A673 (cell line): ENCODE measurements at regions not wholly inside any gene's neighbourhood (a gene's known extent, or its start where the extent isn't known, plus 50 kb on each side); places are given as distances from the start of the nearest gene placed in this dataset.

Experiments
- BruUV-seq: library from RNA; stranded (reverse); fragments of 400-500 nt; replicated peaks from 2 replicates; lab custom pipeline; 2021; lab: Mats Ljungman, UMichigan
- CTCF ChIA-PET: fragments of 300-600 bp; sonication (Branson Sonifier 250); formaldehyde crosslinking; loops from one replicate; lab custom pipeline; 2022; ENCODE audit warnings: antibody characterized with exemption; lab: Charles Lee
- POLR2A ChIA-PET: fragments of 300-600 bp; sonication (Branson Sonifier 250); formaldehyde crosslinking; loops from one replicate; lab custom pipeline; 2022; ENCODE audit warnings: antibody characterized with exemption; ENCODE audit not compliant: low non-redundant PET; lab: Charles Lee
- DNase-seq: peaks from one replicate; pipeline ENCODE4 v3.0.0-alpha.2; 2015; ENCODE audit warnings: low spot score
- H3K27ac ChIP-seq: fragments of 200-600 bp; sonication (generic); 2 replicates; pipeline ENCODE4 v1.5.1; 2016; ENCODE audit warnings: mixed run types, low read depth, mild to moderate bottlenecking, mixed read lengths, antibody characterized with exemption, low read length; ENCODE audit not compliant: poor library complexity, severe bottlenecking
- H3K27me3 ChIP-seq: fragments of 200-600 bp; sonication (generic); replicated peaks from 2 replicates; pipeline ENCODE4 v1.6.1; 2017; ENCODE audit warnings: mixed run types, low read depth, mild to moderate bottlenecking, mixed read lengths, antibody characterized with exemption, low read length; ENCODE audit not compliant: insufficient read depth, poor library complexity
- H3K36me3 ChIP-seq: fragments of 200-600 bp; sonication (generic); 2 replicates; pipeline ENCODE4 v1.6.1; 2016; ENCODE audit warnings: mixed run types, mild to moderate bottlenecking, mixed read lengths, antibody characterized with exemption, low read length; ENCODE audit not compliant: insufficient read depth, poor library complexity, severe bottlenecking
- H3K4me1 ChIP-seq: fragments of 200-600 bp; sonication (generic); 2 replicates; pipeline ENCODE4 v1.6.1; 2017; ENCODE audit warnings: mixed run types, mild to moderate bottlenecking, mixed read lengths, antibody characterized with exemption, low read length; ENCODE audit not compliant: insufficient read depth, poor library complexity, severe bottlenecking
- H3K4me3 ChIP-seq: fragments of 200-600 bp; sonication (generic); 2 replicates; pipeline ENCODE4 v1.5.1; 2016; ENCODE audit warnings: low read depth, mixed run types, mild to moderate bottlenecking, mixed read lengths, low read length; ENCODE audit not compliant: poor library complexity, severe bottlenecking
- H3K9me3 ChIP-seq: fragments of 200-600 bp; sonication (generic); 2 replicates; pipeline ENCODE4 v1.6.1; 2016; ENCODE audit warnings: mixed run types, low read depth, mild to moderate bottlenecking, mixed read lengths, antibody characterized with exemption, low read length; ENCODE audit not compliant: poor library complexity, severe bottlenecking
- EZH2 ChIP-seq: fragments of 200-600 bp; sonication (generic); IDR thresholded peaks from 2 replicates; pipeline ENCODE4 v1.6.1; 2017; ENCODE audit warnings: borderline replicate concordance, low read depth, mild to moderate bottlenecking, mixed read lengths, antibody characterized with exemption, low read length; ENCODE audit not compliant: poor library complexity, severe bottlenecking
- intact Hi-C: fragments of 100-400 bp; cut with micrococcal nuclease; formaldehyde crosslinking; loops from one replicate; pipeline ENCODE4 v1.10.0; 2022; ENCODE audit not compliant: unreplicated experiment
- TF ChIP-seq, protein P1 (sequence below): fragments of 300-800, 200-600 bp; sonication (generic); conservative IDR thresholded peaks from 2 replicates; pipeline ENCODE4 v1.5.1; 2017; ENCODE audit warnings: low read depth, mild to moderate bottlenecking, antibody characterized with exemption, low read length, moderate library complexity, mixed read lengths

DNA sequence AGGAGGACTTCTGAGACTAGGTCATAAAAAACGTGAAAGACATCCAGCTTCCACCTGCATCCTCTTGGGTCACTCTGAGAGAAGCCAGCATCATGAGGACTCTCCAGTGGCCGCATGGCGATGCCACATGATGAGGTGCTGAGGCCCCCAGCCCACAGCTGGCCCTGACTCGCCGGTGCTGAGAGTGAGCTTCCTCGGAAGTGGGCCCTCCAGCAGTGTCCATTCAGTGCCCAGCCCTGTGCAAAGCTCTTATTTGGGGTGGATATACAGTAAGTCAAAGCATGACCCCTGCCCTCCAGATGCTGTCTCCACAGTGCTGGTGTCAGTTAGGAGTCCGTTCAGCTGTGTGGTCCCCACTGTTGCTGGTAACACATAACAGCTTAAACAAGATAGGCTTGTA lies 93.6 kb upstream of the CHST15 start:
- H3K4me3 ChIP-seq = no peak overlapping the region
- H3K4me1 ChIP-seq = no peaks in the 10 kb centered on the region
- peaks cover 12% of the 10 kb centered on the region for H3K27me3 ChIP-seq
- H3K9me3 ChIP-seq = no peaks in the 10 kb centered on the region
- intact Hi-C loops = no loop called here
- CTCF ChIA-PET = no interaction called here
- TF ChIP-seq, protein P1, sequence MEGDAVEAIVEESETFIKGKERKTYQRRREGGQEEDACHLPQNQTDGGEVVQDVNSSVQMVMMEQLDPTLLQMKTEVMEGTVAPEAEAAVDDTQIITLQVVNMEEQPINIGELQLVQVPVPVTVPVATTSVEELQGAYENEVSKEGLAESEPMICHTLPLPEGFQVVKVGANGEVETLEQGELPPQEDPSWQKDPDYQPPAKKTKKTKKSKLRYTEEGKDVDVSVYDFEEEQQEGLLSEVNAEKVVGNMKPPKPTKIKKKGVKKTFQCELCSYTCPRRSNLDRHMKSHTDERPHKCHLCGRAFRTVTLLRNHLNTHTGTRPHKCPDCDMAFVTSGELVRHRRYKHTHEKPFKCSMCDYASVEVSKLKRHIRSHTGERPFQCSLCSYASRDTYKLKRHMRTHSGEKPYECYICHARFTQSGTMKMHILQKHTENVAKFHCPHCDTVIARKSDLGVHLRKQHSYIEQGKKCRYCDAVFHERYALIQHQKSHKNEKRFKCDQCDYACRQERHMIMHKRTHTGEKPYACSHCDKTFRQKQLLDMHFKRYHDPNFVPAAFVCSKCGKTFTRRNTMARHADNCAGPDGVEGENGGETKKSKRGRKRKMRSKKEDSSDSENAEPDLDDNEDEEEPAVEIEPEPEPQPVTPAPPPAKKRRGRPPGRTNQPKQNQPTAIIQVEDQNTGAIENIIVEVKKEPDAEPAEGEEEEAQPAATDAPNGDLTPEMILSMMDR = no peak
- TF ChIP-seq EZH2 = no peak
- no peak overlapping the region for H3K27ac ChIP-seq
- POLR2A ChIA-PET = no interaction called here
- no peak for DNase-seq
- H3K36me3 ChIP-seq = no peaks in the 10 kb centered on the region
- BruUV-seq = no TSS peak

DNA sequence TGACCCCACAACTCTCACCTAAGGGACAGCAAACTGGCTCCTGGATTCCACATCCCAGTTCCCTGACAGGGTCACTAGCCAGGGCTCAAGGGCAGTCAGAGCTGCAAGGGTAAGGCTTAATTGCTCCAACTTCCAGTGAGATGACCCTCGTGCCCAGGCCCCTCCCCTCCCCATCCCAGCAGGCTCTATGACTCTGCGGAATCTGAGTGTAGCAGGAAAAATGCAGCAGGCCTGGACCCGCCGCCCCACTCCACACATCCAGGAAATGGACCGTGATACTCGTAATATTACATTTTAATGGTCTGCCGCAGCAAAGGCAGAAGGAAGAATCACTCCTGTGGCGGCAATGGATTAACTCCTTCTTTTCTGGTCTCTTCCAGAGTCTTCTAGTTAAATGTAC lies 91.7 kb upstream of the CHST15 start:
- BruUV-seq = no TSS peak
- H3K27ac ChIP-seq = no peak overlapping the region
- H3K36me3 ChIP-seq = no peaks in the 10 kb centered on the region
- intact Hi-C loops = no loop called here
- TF ChIP-seq, protein P1 = no peak
- no peak for TF ChIP-seq EZH2
- no peaks in the 10 kb centered on the region for H3K9me3 ChIP-seq
- no peaks in the 10 kb centered on the region for H3K4me1 ChIP-seq
- ChIA-PET POLR2A (no interaction called here), CTCF (no interaction called here)
- H3K4me3 ChIP-seq = no peak overlapping the region
- no peak for DNase-seq
- peaks cover 3% of the 10 kb centered on the region for H3K27me3 ChIP-seq

DNA sequence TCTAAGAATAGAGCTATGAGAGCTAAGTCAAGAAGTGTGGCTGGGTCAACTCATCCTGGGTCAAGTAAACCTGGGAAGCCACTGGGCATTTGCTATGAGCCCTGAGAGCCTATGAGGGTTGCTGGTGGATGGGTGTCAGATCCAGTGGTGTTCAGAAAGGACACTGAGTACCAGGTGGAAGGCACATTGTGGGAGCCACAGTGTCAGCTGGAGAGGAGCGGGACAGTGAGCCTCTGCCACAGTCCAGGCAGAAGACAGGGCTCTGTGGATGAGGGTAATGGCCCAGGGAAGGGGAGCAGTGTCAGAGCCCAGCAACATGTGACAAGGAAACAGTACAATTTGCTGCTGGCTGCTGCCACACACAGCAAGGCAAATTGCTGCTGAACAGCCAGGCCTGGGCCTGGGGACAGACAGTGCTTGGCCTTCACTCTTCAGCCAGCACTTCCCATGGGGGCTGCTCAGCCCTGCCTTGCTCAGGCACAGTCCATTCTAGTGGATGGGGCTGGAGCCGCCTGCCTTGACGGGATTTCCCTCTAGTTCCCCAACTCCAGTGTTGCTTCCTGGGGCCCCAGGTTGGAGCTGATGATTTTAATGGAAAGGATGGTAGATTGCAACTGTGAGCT lies 90.9 kb upstream of the CHST15 start:
- no peak for DNase-seq
- Histone ChIP-seq H3K36me3 (no peaks in the 10 kb centered on the region), H3K9me3 (no peaks in the 10 kb centered on the region), H3K27ac (no peak overlapping the region), H3K4me3 (no peak overlapping the region), H3K4me1 (no peaks in the 10 kb centered on the region), H3K27me3 (no peaks in the 10 kb centered on the region)
- no TSS peak for BruUV-seq
- TF ChIP-seq EZH2 = no peak
- TF ChIP-seq, protein P1 = no peak
- ChIA-PET CTCF (no interaction called here), POLR2A (no interaction called here)
- intact Hi-C loops = no loop called here
